Astrocyte of the spinal cord (primary cell): ENCODE measurements at regions not wholly inside any gene's neighbourhood (a gene's known extent, or its start where the extent isn't known, plus 50 kb on each side); places are given as distances from the start of the nearest gene placed in this dataset.
A peak's percentile ranks its signal among the peaks of the same experiment; 100 is the strongest.

Experiments used
- DNase-seq: peaks from one replicate; pipeline ENCODE4 v3.0.0; 2011; ENCODE audit warnings: low read depth, low spot score
- H3K4me3 ChIP-seq: 2 replicates; pipeline ENCODE4 v1.5.1; 2011; ENCODE audit warnings: low read depth, mild to moderate bottlenecking, low read length, moderate library complexity
- in situ Hi-C: cut with HindIII; loops from 2 replicates; pipeline ENCODE4 v1.10.0; 2017; ENCODE audit warnings: low sequenced_read_pairs
- TF ChIP-seq, protein P1 (sequence below): IDR thresholded peaks from 2 replicates; pipeline ENCODE4 v1.5.1; 2012; ENCODE audit warnings: low read depth, mild to moderate bottlenecking, low read length, inconsistent platforms

DNA sequence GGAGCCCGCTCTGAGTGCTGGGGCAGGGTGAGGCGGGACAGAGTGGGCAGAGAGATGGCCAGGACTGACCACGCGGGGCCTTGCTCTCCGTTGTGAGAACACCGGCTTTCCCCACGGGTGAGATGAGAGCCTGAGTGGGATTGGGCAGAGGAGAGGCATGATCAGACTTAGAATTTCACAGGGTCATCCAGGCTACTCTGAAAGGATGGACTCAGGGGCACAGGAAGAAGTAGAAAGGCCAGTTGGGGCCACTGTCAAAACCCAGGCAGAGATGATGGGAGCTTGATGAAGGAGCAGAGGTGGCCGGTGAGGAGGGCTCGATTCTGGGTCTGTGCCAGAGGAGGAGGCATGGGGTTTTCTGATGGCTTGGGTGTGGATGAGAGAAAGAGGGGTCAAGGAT, 63.8 kb upstream of the NUP50 start:
- no peak for DNase-seq
- in situ Hi-C loops: no loop called here
- TF ChIP-seq, protein P1, sequence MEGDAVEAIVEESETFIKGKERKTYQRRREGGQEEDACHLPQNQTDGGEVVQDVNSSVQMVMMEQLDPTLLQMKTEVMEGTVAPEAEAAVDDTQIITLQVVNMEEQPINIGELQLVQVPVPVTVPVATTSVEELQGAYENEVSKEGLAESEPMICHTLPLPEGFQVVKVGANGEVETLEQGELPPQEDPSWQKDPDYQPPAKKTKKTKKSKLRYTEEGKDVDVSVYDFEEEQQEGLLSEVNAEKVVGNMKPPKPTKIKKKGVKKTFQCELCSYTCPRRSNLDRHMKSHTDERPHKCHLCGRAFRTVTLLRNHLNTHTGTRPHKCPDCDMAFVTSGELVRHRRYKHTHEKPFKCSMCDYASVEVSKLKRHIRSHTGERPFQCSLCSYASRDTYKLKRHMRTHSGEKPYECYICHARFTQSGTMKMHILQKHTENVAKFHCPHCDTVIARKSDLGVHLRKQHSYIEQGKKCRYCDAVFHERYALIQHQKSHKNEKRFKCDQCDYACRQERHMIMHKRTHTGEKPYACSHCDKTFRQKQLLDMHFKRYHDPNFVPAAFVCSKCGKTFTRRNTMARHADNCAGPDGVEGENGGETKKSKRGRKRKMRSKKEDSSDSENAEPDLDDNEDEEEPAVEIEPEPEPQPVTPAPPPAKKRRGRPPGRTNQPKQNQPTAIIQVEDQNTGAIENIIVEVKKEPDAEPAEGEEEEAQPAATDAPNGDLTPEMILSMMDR: no peak

DNA sequence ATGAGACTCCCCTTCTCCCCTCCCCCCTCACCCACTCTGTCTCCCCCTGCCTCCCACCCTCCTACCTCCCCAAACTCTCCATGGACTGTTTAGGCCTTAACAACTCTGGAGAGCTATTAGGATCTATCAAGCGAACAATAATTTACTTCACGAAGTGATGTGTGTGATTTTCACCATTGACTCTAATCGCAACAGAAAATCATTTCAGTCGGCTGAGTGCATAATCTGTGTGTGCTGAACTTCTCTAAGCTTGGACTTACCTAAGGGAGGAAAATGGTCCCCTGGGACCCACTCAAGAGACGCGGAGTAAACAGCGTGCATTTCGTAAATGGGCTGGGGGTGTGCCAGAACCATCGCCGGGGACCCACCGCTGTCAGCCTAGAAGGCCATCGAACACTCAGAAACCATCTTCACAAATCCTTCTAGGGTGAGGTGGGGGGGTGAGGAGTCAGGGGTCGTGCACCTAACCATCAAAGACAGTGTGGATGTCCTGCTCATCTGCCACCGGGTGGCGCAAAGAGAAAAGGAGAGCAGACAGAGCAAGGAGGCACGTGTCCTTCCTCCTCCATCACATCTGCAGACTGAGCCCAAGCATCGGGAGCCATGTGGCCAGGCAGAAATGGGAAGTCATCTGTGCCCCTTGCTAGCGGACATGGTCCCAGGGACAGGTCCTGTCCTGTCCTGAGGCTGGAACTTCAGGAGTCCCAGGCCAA, 62.1 kb upstream of the NUP50 start:
- no peak overlapping the region for H3K4me3 ChIP-seq
- in situ Hi-C loops: no loop called here

More for the DNA sequence above, 63.8 kb upstream of the NUP50 start:
- no peak overlapping the region for H3K4me3 ChIP-seq

DNA sequence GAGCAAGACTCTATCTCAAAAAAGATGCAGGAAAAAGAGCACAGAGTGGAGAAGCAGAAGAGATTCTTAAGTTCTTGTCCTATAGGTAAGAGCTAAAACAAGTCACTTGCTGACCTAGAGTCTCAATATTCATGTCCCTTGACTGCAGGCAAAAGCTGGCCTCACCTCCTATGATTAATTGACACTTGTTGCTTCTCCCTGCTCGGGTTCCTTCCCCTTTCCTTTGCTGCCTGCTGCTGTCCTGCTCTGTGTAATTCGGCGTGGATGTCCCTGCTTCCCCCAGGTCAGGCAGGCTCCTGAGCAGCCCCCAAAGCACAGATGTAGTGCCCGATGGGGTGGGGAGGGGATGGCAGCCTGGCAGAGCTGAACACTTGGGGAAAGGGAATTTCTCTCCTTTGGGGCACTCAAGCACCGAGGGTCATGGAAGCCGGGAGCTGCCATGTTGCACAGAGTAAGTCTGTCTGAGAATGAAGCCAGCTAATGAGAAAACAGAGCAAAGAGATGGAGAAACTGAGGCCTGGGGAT, 60.8 kb upstream of the NUP50 start:
- TF ChIP-seq, protein P1: no peak
- in situ Hi-C loops: no loop called here
- H3K4me3 ChIP-seq: no peak overlapping the region
- DNase-seq: no peak

More for the DNA sequence above, 62.1 kb upstream of the NUP50 start:
- TF ChIP-seq, protein P1: peak; percentile 63
- DNase-seq: peak; percentile 60

DNA sequence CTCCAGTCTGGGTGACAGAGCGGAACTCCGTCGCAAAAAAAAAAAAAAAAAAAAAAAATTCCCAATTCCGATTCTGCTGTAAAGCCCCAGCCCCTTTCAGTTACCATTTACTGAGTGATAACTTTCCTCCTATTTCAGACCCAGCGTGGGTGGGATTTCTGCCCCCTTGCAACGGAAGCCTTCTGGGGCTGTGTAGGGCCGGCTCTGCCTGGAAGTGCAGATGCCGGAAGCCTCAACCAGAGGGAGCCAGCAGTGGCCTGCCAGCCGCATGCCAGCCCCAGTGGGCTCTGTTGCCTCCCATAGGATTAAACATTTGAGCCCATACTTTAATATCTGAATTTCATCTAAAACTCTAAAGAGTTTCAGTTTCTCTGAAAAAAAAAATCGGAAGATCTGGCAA, 60.0 kb upstream of the NUP50 start:
- in situ Hi-C loops: no loop called here
- no peak for DNase-seq
- TF ChIP-seq, protein P1: peak; percentile 15
- H3K4me3 ChIP-seq: no peak overlapping the region

DNA sequence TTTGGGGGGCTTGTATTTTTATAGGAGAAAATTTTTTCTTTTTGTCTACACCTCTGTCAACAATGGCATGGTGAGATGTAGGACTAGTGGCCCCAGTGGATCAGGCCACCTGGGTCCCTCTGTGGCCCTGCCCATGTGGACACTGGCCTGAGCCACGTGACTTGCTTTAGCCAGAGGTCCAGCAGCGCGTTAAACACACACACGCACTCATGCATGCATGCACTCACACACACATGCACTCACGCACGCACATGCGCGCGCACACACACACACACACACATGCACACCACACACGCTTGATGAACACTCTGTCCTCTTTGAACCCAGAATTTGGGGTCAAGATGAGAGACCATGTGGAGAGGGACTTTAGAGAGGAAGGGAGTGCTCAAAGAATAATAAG, 59.4 kb upstream of the NUP50 start:
- DNase-seq: no peak
- in situ Hi-C loops: no loop called here
- no peak overlapping the region for H3K4me3 ChIP-seq
- TF ChIP-seq, protein P1: no peak

DNA sequence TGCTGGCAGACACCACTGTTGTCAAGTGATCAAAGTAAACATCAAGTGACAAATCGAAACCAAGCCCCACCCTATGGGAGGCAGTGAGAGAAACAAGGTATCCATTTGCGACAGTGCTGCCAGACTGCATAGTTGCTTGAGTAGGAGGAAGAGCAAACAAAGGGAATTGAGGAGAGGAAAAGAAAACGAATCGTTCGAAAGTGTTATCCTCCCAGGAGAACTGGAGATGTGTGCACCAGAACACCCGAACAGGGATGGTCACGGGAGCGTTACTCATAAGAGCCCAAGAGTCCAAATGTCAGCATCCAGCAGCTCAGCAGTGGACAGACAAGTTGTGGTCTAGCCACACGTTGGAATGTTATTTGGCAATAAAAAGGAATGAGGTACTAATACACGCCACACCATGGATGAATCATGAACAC, 58.4 kb upstream of the NUP50 start:
- in situ Hi-C loops: no loop called here
- no peak overlapping the region for H3K4me3 ChIP-seq

More for the DNA sequence above, 58.4 kb upstream of the NUP50 start:
- DNase-seq: no peak
- TF ChIP-seq, protein P1: no peak
